SK-N-SH (cell line): ENCODE measurements at regions not wholly inside any gene's neighbourhood (a gene's known extent, or its start where the extent isn't known, plus 50 kb on each side); places are given as distances from the start of the nearest gene placed in this dataset.

Source experiments
- CTCF ChIA-PET: fragments of 300-600, 350-600 bp; formaldehyde crosslinking; extraction: SDS; loops from one replicate; lab custom pipeline; 2021; lab: Yijun Ruan, JAX
- POLR2A ChIA-PET: fragments of 350-600 bp; sonication (Branson Sonifier 250); formaldehyde crosslinking; extraction: SDS; loops from one replicate; lab custom pipeline; 2020; ENCODE audit warnings: antibody characterized with exemption, inconsistent platforms; lab: Yijun Ruan, JAX
- DNase-seq: peaks from one replicate; pipeline ENCODE4 v3.0.0; 2012
- H2AFZ ChIP-seq: fragments of 200-600 bp; sonication (generic); 2 replicates; pipeline ENCODE4 v1.8.1; 2016; ENCODE audit warnings: antibody characterized with exemption, mild to moderate bottlenecking, low read depth
- H3F3A ChIP-seq: fragments of 200-600 bp; sonication (generic); replicated peaks from 2 replicates; pipeline ENCODE3; 2016; ENCODE audit warnings: antibody characterized with exemption, mild to moderate bottlenecking; ENCODE audit not compliant: insufficient read depth
- H3K27ac ChIP-seq, 2 experiments: fragments of 200-500 bp in 1 of 2; fragments of 200-600 bp in 1 of 2; sonication (Bioruptor generic) in 1 of 2; sonication (generic), shearing (Covaris generic) in 1 of 2; 2 replicates each; pipeline versions ENCODE4 v1.5.1 to v1.6.1; 2014 to 2016; ENCODE audit warnings: low read depth in 2 of 2, inconsistent platforms in 1 of 2, low read length in 1 of 2, mild to moderate bottlenecking in 1 of 2, mixed read lengths in 1 of 2
- H3K27me3 ChIP-seq: fragments of 200-600 bp; sonication (generic), shearing (Covaris generic); 2 replicates; pipeline ENCODE4 v1.6.1; 2016; ENCODE audit warnings: mixed run types; ENCODE audit not compliant: insufficient read depth
- H3K36me3 ChIP-seq, 2 experiments: fragments of 200-500 bp in 1 of 2; fragments of 200-600 bp in 1 of 2; sonication (Bioruptor generic) in 1 of 2; sonication (generic) in 1 of 2; replicated peaks in 1 of 2; 2 replicates each; pipeline versions ENCODE3 to v1.5.1; 2014 to 2016; ENCODE audit warnings: low read length in 1 of 2, mild to moderate bottlenecking in 1 of 2; ENCODE audit not compliant: insufficient read depth in 2 of 2, control insufficient read depth in 1 of 2
- H3K4me1 ChIP-seq, 2 experiments: fragments of 200-500 bp in 1 of 2; fragments of 200-600 bp in 1 of 2; sonication (Bioruptor generic) in 1 of 2; sonication (generic), shearing (Covaris generic) in 1 of 2; 2 replicates each; pipeline versions ENCODE4 v1.5.1 to v1.6.1; 2014 to 2016; ENCODE audit warnings: low read depth in 1 of 2, low read length in 1 of 2, mixed run types in 1 of 2; ENCODE audit not compliant: insufficient read depth in 2 of 2, control insufficient read depth in 1 of 2
- H3K4me2 ChIP-seq: fragments of 200-600 bp; sonication (generic), shearing (Covaris generic); 2 replicates; pipeline ENCODE4 v1.6.1; 2017; ENCODE audit warnings: mixed run types
- H3K4me3 ChIP-seq, 2 experiments: fragments of 200-500 bp in 1 of 2; fragments of 200-600 bp in 1 of 2; sonication (Bioruptor generic) in 1 of 2; sonication (generic), shearing (Covaris generic) in 1 of 2; 2 replicates each; pipeline versions ENCODE4 v1.5.1 to v1.8.1; 2014 to 2016; ENCODE audit warnings: low read depth in 2 of 2, inconsistent platforms in 1 of 2, low read length in 1 of 2, mild to moderate bottlenecking in 1 of 2, mixed read lengths in 1 of 2, moderate library complexity in 1 of 2
- H3K79me2 ChIP-seq: fragments of 200-600 bp; sonication (generic); 2 replicates; pipeline ENCODE4 v1.8.1; 2017; ENCODE audit warnings: mild to moderate bottlenecking; ENCODE audit not compliant: insufficient read depth
- H3K9ac ChIP-seq: fragments of 200-600 bp; sonication (generic); 2 replicates; pipeline ENCODE4 v1.6.1; 2017; ENCODE audit warnings: mixed run types
- H3K9me2 ChIP-seq: fragments of 200-600 bp; sonication (generic); 2 replicates; pipeline ENCODE4 v1.6.1; 2017; ENCODE audit warnings: mixed run types
- H3K9me3 ChIP-seq: fragments of 200-600 bp; sonication (generic); 2 replicates; pipeline ENCODE4 v1.6.1; 2017; ENCODE audit warnings: mixed run types, mild to moderate bottlenecking, moderate library complexity
- H4K20me1 ChIP-seq: fragments of 200-600 bp; sonication (generic); 2 replicates; pipeline ENCODE4 v1.6.1; 2017; ENCODE audit warnings: mild to moderate bottlenecking, mixed run types; ENCODE audit not compliant: insufficient read depth
- CHD2 ChIP-seq: fragments of 150-350 bp; IDR thresholded peaks from 2 replicates; pipeline ENCODE4 v1.6.1; 2018; ENCODE audit warnings: low read length; ENCODE audit not compliant: partially characterized antibody
- CTCF ChIP-seq: fragments of 200-600 bp; sonication (generic); IDR thresholded peaks from 2 replicates; pipeline ENCODE4 v1.6.1; 2017; ENCODE audit warnings: antibody characterized with exemption, mild to moderate bottlenecking, moderate library complexity
- FOXJ3 ChIP-seq: sonication (generic); formaldehyde crosslinking; IDR thresholded peaks from 2 replicates; pipeline ENCODE4 v1.5.1; 2020; ENCODE audit warnings: mild to moderate bottlenecking, missing genetic modification reagents
- FOXM1 ChIP-seq: IDR thresholded peaks from 2 replicates; pipeline ENCODE4 v1.4.0; 2012; ENCODE audit warnings: low read depth, mild to moderate bottlenecking
- GATA2 ChIP-seq: sonication (generic); formaldehyde crosslinking; IDR thresholded peaks from 2 replicates; pipeline ENCODE4 v1.5.0; 2020; ENCODE audit warnings: mild to moderate bottlenecking, missing genetic modification reagents
- MEF2A ChIP-seq: IDR thresholded peaks from 2 replicates; pipeline ENCODE4 v1.4.0; 2012; ENCODE audit warnings: low read depth, borderline replicate concordance
- RCOR1 ChIP-seq: fragments of 150-350 bp; IDR thresholded peaks from 2 replicates; pipeline ENCODE4 v1.6.1; 2017; ENCODE audit warnings: antibody characterized with exemption, low read length
- REST ChIP-seq: IDR thresholded peaks from 2 replicates; pipeline ENCODE4 v1.6.1; 2012; ENCODE audit warnings: mild to moderate bottlenecking, low read depth, low read length, moderate library complexity
- RFX5 ChIP-seq: IDR thresholded peaks from 2 replicates; pipeline ENCODE4 v1.6.1; 2012; ENCODE audit warnings: mild to moderate bottlenecking, improper control_type of control experiment, low read length
- SIN3A ChIP-seq: IDR thresholded peaks from 2 replicates; pipeline ENCODE4 v1.6.1; 2012; ENCODE audit warnings: low read depth, mild to moderate bottlenecking, low read length, moderate library complexity, borderline replicate concordance
- SMC3 ChIP-seq: IDR thresholded peaks from 2 replicates; pipeline ENCODE4 v1.6.1; 2012; ENCODE audit warnings: low read depth, low read length, improper control_type of control experiment
- TAF1 ChIP-seq: IDR thresholded peaks from 2 replicates; pipeline ENCODE4 v1.6.1; 2012; ENCODE audit warnings: low read depth, mild to moderate bottlenecking, low read length, moderate library complexity, borderline replicate concordance
- WGBS: methylation state at CpG from one replicate; pipeline ENCODE4 v1.1.6; 2017; ENCODE audit warnings: low lambda C conversion rate; 5-methylcytosine and 5-hydroxymethylcytosine counted together

GRCh38 chr4:154959756-154960155 lies 178.7 kb downstream of the RBM46 start:
- DNase-seq, result no peak
- Histone ChIP-seq H3K27me3 (no peaks in the 10 kb centered on the region), H3K9me2 (no peaks in the 10 kb centered on the region), H2AFZ (no peak overlapping the region), H3K27ac (no peak overlapping the region), H3K36me3 (no peaks in the 10 kb centered on the region), H3K4me3 (no peak overlapping the region), H4K20me1 (no peaks in the 10 kb centered on the region), H3K79me2 (no peaks in the 10 kb centered on the region), H3K9ac (no peak overlapping the region), H3F3A (no peaks in the 10 kb centered on the region), H3K4me2 (no peak overlapping the region), H3K9me3 (0 out of 2 replicates have a peak, but pooled peaks cover 6% of the 10 kb centered on the region), H3K4me1 (peaks cover 0 to 3% of the 10 kb centered on the region in 2 experiments; a peak in 1 of 4 replicates)
- TF ChIP-seq RFX5, result no peak
- TF ChIP-seq TAF1, result no peak
- no peak for TF ChIP-seq RCOR1
- no peak for TF ChIP-seq SIN3A
- no peak for TF ChIP-seq SMC3
- TF ChIP-seq FOXM1, result no peak
- no peak for TF ChIP-seq MEF2A
- TF ChIP-seq FOXJ3 (CRISPR knock-in tag), result no peak
- TF ChIP-seq CTCF, result no peak
- 39% methylated on average over 2 of the region's 2 CpGs for WGBS
- ChIA-PET CTCF (interaction anchor here (1.0 kb wide), 1 partner anchor 15 kb away, joined by 3 read pairs; no protein-coding TSS in a partner anchor), POLR2A (no interaction called here)

- DNase-seq, result no peak
- no peaks in the 10 kb centered on the region for H3K79me2 ChIP-seq
- no peak overlapping the region for H3K27ac ChIP-seq
- H3K36me3 ChIP-seq, result no peaks in the 10 kb centered on the region
- H3K27me3 ChIP-seq, result no peaks in the 10 kb centered on the region
- H2AFZ ChIP-seq, result no peak overlapping the region
- H4K20me1 ChIP-seq, result no peaks in the 10 kb centered on the region
- H3K4me1 ChIP-seq, result peaks cover 0 to 3% of the 10 kb centered on the region in 2 experiments; a peak in 1 of 4 replicates
- 0 out of 2 replicates have a peak, but pooled peaks cover 6% of the 10 kb centered on the region for H3K9me3 ChIP-seq
- WGBS, result 27% methylated on average over 4 of the region's 4 CpGs
- ChIA-PET CTCF (interaction anchor here (1.0 to 2.3 kb wide), 2 partner anchors 15 to 21 kb away, joined by 3 to 8 read pairs; no protein-coding TSS in a partner anchor), POLR2A (no interaction called here)
- no peak overlapping the region for H3K9ac ChIP-seq
- TF ChIP-seq REST (no peak), CHD2 (no peak), FOXM1 (no peak), GATA2 (0 out of 2 replicates have a peak, but pooled peaks have one; percentile 32)
- H3F3A ChIP-seq, result no peaks in the 10 kb centered on the region
- H3K4me3 ChIP-seq, result no peak overlapping the region
- H3K9me2 ChIP-seq, result no peaks in the 10 kb centered on the region
- no peak overlapping the region for H3K4me2 ChIP-seq
Measured at GRCh38 chr4:154960476-154960875, 179.4 kb downstream of the RBM46 start.
